ENCODE measurements at regions not wholly inside any gene's neighbourhood (a gene's known extent, or its start where the extent isn't known, plus 50 kb on each side); places are given as distances from the start of the nearest gene placed in this dataset.

DNA sequence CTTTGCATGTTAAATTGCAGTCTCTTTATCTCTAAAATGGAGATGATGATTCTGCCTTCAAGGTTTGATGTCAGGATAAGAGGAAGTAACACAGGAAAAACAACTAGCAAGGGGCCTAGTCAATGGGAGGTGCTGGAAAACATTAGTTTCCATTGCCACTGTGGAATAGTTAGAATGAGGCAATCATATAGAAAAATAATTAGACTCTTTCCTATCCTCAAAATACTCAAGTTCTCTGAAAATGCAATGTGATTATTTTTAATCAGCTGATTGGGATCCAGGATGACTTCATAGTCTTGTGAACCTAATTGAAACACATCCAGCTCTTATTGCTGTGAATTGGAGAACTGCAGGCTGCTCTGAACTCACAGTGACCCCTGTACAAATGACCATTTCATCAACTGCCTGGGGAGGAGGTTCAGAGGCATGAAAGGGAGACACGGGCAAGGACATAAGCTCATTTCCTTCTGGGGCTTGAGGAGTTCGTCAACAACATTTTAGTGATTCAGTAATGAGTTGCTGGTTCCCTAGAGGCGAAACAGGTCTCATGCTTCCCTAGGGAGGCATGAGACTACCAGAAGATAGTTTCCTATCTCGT is 422.5 kb downstream of the LPIN1 start:
- DNase-seq (ENCODE audit: low read depth): peak; percentile 98

DNA sequence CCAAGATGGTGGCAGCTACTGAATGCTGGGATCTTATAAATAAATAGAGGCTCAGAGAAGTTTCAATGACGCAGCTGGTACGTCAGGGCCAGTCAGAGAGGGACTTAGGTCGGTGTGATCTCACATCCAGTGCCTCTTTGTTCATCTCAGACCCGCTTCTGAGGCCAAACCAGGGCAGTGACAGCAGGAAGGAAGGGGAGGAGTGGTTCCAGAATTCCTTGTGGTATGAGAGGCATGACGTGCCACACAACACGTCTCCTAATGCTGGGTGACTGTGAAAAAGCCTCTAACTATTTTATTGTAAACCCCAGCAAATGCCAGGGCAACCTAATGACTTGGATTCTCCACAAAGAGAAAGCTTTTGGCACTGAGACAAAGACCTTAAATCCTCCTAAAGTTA is 423.3 kb downstream of the LPIN1 start:
- DNase-seq (ENCODE audit: low read depth): peak; percentile 91

- no peak for DNase-seq (ENCODE audit: low read depth)
Observed at GRCh38 chr2:12170121-12170520, 423.7 kb downstream of the LPIN1 start.

GRCh38 chr2:12173271-12173942 is 427.0 kb downstream of the LPIN1 start:
- peak; percentile 31 for DNase-seq (ENCODE audit: low read depth)

DNA sequence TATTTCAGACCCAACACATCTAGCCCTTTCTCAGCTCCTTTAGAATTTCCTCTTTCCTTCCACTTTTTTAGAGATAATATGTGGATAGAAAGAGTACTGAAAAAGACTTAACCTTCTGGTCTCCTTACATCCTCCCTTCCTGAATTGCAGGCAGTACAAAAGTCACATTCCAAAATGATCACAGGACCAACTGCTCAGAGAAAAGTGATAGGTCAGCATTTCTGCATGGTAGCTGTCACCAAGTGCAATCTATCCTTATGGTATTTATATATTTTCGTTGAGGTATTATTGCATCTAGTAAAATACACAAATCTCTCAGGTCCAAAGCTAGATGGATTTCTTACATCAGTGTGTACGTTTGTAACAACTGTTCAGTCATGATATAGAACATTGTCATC is 427.5 kb downstream of the LPIN1 start:
- no peak for DNase-seq (ENCODE audit: low read depth)

- no peak for DNase-seq (ENCODE audit: low read depth)
Observed at GRCh38 chr2:12175323-12175722, 428.9 kb downstream of the LPIN1 start.

DNA sequence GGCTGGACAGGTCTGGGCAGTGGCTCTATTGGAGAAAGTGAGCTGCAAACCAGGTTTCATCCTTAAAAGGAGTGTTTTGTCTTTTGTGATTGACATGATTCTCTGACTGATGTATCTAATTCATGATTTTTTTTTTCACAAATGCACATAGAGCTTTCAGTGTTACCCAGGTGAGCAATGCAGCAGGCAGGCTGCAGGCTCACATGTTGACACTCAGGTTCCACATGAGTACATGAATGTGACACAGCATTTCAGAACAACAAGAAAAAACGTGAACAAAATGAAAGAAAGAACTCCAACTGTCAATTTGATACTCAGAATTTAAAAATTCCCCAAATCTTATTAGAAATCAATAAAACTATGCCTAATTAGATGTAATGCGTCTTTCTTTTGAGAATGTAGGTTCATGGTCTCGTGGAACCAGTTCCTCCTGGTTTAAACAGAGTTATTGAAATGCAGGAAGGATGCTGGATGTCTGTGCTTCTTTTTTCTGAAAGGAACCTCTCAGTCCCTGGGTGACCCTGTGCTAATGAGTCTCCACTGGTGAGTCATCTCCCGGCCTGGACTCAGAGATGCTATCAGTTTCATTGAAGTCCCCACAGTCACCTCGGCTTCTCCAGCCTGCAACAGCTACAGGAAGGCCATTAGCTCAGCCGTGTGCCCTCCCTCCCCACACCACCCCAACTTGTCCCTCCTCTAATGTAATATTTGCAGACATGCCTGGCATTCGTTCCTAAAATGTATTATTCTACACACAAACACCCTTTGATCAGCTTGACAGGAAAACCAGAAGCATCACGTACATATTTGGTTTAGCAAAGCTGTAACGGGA is 430.4 kb downstream of the LPIN1 start:
- DNase-seq (ENCODE audit: low read depth): peak; percentile 72

DNA sequence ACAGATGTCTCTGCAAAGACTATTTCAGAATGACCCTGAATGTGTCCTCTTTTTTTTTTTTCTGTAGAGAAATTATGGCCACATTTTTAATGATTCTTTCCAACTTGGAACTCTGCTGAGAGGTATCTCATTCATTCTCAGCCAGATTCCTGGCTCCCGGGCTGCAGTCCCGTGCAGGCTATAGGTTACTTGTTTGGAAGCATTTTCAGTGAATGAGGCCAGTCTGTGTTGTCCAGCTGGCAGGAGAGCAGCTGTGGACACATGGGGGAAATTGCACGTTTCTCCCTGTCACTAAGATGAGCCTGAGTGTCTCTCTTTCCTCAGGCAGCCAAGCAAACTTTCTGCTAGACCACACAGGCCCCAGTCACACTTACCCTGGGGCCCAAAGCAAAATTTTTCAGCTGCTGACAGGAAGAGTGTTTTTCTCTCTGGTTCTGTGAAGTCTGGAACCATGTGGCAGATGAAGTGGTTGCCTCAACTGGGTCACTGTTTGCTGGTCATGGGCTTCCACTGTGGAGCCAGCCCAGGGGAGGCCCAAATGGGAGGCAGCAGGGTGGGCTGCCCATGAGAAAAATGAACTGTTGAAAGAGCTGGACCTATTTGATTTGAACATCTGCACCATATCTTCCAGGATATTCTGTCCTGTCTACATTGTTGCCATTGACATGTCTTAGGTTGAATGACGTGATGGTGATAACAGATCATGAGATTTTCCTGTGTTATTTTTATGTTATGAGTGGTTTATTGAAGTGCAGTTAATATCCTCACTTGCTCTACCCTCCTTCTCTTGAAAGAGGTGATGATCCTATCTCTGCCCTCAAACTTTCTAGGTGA is 431.2 kb downstream of the LPIN1 start:
- no peak for DNase-seq (ENCODE audit: low read depth)

- no peak for DNase-seq (ENCODE audit: low read depth)
Observed at GRCh38 chr2:12178289-12179080, 432.1 kb downstream of the LPIN1 start.

- DNase-seq (ENCODE audit: low read depth): peak; percentile 25
Observed at GRCh38 chr2:12180031-12180430, 433.6 kb downstream of the LPIN1 start.

DNA sequence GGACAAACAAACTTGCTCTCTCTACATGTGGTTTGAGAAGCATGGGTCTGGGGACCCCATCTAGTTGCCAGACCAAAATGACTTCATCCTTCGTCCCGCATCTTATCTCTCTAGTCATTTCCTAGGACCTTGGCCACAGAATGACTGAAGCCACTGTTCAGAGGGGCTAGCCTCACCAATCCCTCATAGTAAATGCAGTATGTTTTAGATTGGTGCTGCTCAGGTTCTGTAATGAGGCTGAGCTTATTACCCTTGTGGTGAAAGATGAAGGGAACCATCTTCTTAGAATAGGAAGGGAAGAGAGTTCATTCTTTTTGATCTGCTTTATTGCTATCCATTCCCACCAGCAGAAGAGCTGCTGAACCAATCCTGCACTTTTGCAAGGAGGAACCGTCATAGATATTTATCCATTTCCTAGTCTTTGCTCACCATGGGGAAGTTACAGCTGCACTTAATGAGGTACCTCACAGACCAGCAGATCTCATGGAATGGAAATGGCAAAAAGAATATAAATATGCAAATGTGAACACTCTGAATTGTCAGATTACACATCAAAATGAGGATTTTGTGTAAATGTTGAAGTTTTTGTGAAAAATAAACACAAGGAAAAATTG is 436.7 kb downstream of the LPIN1 start:
- no peak for DNase-seq (ENCODE audit: low read depth)

GRCh38 chr2:12192762-12193161 is 446.3 kb downstream of the LPIN1 start:
- no peak for DNase-seq (ENCODE audit: low read depth)

GRCh38 chr2:12194968-12195367 is 448.5 kb downstream of the LPIN1 start:
- no peak for DNase-seq (ENCODE audit: low read depth)

- peak; percentile 45 for DNase-seq (ENCODE audit: low read depth)
Observed at GRCh38 chr2:12196495-12196894, 450.1 kb downstream of the LPIN1 start.

DNA sequence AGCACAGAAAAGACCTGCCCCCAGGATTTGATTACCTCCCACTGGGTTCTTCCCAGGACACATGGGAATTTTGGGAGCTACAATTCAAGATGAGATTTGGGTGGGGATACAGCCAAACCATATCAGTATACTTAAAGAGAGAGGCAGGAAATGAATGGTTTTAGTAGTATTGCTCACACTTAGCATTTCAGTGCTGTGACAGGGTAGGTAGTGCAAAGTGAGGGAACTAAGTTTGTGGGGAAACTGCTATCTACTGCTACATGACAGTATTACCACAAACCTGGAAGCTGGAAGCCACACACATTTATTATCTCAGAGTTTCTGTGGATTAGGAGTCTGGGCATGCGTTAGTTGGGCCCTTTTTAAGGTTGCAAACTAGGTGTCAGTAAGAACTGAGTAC is 450.7 kb downstream of the LPIN1 start:
- no peak for DNase-seq (ENCODE audit: low read depth)

DNA sequence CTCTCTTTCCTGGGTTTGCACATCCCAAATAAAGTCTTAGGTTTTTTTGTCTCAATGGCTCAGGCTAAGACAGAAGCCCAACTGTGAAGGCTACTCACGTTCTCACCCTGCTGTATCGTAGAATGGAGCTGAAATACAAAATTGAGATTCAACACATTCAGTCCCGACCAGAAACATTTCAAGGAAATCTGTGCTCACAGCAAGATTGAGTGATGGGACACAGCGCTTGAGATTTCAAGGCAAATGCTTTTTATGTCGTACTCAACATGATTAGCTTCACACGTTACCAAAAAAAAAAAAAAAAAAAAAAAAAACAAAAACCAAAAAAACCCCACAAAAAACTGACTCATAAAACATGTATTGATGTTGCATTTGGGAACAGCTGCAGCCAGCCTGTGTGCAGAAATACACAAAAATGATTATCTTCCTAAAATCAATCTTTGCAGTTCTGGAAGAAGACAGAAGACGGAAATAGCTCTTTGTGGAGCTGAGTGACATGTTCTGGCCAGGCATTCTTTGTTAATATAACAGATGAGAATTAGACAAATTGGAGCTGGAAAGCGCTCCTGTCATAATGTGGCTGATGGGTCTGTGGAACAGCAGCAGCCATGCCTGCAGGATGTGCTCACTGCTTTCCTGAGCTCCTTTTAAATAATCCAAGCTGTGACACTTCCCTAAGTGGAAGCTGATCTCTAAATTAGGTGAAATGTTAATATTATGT is 453.2 kb downstream of the LPIN1 start:
- no peak for DNase-seq (ENCODE audit: low read depth)

DNA sequence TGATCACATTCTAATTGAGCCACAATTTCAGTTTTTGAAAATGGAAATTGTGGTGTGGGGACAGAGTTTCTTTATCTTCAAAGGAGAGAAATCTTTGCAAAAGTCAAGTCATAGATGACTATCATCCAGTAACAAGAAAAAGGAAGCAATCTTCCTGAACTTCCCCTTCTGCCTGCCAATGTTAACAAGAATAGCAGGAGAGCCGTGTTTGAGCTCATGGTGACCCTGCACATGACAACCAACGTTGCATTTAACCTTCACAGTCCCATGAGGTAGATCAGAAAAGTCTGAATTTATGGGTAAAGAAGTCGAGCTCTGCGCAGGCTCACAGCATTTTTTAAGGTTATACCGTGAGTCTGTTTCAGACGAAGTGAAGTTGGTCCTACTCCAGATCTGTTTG is 454.9 kb downstream of the LPIN1 start:
- no peak for DNase-seq (ENCODE audit: low read depth)

DNA sequence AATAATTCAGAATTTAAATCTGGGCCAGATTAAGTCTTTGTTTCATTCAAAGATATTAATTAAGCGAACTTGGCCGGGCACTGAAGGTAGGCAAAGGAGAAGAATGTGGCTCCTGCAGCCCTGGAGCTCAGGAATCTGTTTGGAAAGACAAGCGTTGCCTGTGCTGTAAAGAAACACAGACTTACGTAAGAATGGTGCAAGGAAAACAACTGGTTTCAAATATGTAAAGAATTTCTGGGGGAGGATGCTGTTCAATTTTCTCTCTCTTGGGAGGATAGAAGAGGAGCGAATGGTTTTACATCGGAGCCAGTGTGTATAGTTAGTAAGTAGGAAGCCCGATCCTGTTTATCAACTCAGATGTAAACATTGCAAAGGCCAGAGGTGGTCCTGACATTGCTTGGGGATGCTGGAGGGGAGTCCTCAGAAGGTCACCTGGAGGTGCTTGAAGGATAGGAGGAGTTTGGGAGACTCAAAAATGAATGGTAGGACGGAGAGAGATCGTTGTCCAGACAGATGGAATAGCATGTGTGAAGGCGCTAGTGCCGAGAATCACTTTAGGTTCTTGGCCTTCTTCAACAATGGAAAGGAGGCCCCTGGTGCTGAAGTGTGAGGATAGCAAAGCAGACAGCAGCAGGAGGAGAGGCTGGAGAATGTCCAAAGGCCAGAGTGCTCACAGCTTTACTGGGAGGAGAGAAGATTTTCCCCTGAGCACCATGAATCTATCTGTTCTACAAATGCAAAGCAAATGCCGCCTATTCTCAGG is 456.1 kb downstream of the LPIN1 start:
- DNase-seq (ENCODE audit: low read depth): peak; percentile 75

- DNase-seq (ENCODE audit: low read depth): no peak
Observed at GRCh38 chr2:12203528-12203927, 457.1 kb downstream of the LPIN1 start.

GRCh38 chr2:12205086-12205485 is 458.7 kb downstream of the LPIN1 start:
- no peak for DNase-seq (ENCODE audit: low read depth)

Data from iris pigment epithelial cell (primary cell).